Activated CD4-positive, alpha-beta T cell treated with anti-CD3 and anti-CD28 coated beads, Interleukin-10, Interleukin-2, amounts not matched to agents 100 ng/mL and 50 ng/mL, durations not matched to agents 16 hours and 8 hours (primary cell): ENCODE measurements at regions not wholly inside any gene's neighbourhood (a gene's known extent, or its start where the extent isn't known, plus 50 kb on each side); places are given as distances from the start of the nearest gene placed in this dataset.
A peak's percentile ranks its signal among the peaks of the same experiment; 100 is the strongest.

Source experiments
- DNase-seq: peaks from one replicate; pipeline ENCODE4 v3.0.0-alpha.2; 2020

DNA sequence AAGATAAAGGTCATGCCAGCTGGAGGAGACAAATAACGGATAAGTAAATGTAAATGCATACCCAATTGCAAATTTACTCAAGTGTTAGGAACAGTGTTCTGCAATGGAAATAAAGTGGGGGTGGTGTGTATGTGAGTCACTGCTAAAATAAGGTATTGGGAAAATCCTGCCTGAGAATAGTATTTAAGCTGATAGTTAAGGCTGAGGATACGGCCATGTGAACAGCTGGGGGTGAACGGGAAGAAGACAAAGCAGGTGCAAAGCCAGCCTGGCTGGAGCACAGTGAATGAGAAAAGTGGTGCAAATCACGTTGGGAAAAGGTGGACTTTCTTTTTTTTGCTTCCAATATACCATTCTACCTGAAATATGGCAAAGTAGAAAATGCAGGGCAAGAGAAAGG lies 242.4 kb upstream of the SLC10A2 start:
- DNase-seq, result no peak

GRCh38 chr13:103306163-103306562 lies 239.9 kb upstream of the SLC10A2 start:
- DNase-seq, result no peak

GRCh38 chr13:103303078-103303651 lies 236.9 kb upstream of the SLC10A2 start:
- DNase-seq, result no peak

DNA sequence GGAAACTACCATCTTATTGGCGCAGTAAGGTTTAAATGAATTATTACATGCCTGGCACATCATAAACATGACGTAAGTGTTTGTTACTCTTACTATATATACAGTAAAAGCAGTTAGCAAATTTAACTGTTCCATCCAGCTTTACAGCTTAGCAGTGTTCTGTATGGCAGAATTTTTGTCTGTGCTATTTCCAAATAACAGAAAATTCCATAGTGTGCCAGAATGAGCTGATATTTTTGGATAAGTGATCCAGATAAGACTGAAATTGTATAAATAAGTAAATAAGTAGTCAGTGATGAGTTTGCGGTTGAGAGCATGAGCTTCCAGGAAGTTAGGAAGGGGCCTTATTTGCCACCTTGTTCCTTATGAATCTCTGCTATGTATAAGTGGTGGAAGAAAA lies 236.5 kb upstream of the SLC10A2 start:
- DNase-seq, result no peak

DNA sequence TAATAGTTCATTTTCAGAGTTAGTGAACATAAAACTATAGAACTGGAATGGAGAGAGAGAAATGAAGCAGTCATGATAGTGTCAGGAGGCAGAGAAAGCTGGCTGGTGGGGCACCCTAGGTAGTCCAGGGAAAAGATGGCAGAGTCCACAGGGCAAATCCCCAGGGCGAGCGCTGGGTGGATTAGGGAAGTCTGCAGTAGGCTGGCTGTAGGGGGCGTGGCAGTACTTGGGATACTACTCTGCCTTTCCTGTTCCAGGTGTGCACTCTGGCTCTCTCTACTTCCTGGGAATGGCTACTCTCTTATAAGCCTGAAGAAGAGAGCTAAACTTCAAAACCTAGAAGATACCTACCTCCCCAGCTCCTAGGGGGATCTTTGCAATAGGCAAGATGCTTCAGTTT lies 232.9 kb upstream of the SLC10A2 start:
- no peak for DNase-seq

DNA sequence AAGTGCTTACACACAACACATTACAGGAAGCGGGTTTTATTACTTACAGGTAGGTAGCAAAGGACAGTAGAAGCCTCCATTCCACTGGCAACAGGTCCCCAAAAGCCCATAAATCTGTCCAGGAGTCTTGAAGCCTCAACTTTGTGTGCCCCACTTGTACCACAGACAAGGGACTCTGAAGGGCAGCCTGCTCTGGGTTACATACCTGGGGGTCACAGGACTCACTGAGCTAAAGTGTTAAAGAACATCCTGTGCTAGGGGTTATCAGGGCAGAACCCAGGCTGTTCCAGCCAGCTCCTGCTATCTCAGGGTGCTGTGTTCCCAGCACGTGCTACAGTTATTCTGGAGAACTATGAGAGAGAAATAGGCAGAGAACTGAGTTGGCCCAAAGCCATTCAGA lies 230.9 kb upstream of the SLC10A2 start:
- DNase-seq, result no peak

DNA sequence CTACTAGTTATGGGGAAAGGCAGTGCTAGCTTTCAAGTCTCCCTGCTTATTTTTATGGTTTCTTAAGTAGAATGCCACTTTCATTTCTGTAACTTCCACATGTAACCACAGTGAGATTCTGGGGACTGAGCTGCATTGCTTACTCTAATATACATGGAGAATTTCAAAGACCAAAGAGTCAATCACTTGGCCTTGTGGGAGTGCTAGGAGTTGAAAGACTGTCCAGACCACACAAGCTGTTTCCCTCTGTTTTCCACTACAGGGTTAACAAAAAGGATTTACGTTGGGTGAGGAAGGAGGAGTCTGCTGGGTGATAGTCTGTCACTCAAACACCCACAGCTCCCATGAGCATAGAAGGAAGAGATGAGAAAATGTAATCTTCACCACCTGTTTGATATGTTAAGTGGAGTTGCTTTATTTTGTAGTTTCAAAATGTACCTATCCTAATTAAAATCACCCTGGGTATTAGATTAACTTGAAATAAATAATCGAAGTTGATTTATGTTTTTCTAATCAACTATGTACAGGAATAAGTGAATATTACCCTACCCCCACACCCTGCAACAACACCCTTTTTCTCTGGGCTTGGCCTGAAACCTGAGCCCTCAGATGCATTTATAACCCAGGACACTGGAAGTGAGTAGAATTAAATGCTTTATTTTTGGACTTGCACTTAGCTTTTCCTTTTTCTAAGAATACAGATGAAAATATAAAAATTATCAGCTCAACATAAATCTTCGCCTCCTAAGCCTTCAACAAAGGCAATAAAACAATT lies 225.8 kb upstream of the SLC10A2 start:
- no peak for DNase-seq

DNA sequence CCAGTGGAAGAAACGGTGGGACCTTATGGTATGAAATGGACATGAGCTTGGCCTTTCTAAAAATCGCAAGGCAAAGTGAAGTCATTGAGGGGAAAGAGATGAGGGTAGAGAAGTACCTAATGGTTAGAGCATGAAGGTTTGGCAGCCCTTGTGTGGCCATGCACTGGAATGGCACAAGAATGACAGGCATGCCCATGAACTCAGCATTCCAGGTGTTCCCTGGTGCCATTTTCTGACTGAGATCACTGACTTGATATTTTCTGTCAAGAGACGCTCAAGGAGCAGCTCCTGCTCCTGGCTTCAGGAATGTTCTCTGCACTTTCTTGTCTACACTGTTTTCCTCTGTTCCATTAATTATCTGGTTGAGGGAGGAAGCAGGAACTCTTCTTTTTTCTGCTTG lies 225.0 kb upstream of the SLC10A2 start:
- DNase-seq, result no peak

DNA sequence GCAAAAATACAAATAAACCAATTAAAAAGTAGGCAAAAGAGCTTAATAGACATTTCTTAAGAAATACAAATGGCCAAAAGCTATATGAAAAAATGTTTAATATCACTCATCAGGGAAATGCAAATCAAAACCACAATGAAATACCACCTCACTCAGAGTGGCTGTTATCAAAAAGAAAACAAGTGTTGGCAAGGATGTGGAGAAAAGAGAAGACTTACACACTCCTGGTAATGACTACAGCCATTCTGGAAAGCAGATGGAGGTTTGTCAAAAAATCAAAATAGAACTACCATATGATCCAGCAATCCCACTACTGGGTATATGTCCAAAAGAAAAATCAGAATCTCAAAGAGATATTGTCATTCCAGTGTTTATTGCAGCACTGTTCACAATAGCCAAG lies 223.5 kb upstream of the SLC10A2 start:
- DNase-seq, result no peak

DNA sequence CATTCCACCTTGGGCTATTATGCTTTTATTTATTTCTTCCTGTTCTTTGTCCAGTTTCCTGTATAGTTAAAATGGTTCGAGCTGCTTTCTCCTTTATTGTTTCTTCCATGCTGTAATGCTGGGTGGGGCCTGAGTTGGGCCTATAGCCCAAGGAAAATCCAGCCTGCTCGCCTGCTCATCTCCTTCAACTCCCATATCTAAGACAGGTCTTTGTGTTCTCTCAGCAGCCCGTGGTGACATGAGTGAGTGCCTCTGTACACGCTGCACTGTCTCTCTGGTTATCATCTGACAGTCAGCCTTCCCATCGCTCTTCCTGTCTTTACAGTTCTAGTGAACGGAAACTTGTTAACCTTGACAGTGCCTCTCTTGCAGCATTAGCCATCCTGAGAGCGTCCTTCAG lies 221.9 kb upstream of the SLC10A2 start:
- peak; percentile 2 for DNase-seq

DNA sequence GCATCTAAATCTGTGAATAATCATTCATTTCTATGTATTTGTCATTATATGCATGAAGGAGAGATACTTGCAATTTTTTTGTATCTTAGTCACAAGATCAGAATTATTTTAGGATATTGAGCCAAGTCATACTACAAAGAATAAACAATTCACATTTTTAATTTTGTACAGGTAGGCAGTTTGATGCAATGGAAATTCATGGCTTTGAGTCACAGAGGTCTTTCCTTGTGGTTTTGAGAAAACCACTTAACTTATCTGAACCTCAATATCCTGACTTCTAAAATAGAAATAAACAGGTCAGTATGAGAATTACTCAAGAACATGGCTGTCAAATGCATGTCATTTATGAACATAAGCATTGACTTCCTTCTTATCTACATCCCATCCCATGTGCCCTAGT lies 221.4 kb upstream of the SLC10A2 start:
- DNase-seq, result peak; percentile 10

- DNase-seq, result no peak
These were observed 218.2 kb upstream of the SLC10A2 start for GRCh38 chr13:103284466-103284865.

GRCh38 chr13:103283451-103283820 lies 217.2 kb upstream of the SLC10A2 start:
- no peak for DNase-seq

DNA sequence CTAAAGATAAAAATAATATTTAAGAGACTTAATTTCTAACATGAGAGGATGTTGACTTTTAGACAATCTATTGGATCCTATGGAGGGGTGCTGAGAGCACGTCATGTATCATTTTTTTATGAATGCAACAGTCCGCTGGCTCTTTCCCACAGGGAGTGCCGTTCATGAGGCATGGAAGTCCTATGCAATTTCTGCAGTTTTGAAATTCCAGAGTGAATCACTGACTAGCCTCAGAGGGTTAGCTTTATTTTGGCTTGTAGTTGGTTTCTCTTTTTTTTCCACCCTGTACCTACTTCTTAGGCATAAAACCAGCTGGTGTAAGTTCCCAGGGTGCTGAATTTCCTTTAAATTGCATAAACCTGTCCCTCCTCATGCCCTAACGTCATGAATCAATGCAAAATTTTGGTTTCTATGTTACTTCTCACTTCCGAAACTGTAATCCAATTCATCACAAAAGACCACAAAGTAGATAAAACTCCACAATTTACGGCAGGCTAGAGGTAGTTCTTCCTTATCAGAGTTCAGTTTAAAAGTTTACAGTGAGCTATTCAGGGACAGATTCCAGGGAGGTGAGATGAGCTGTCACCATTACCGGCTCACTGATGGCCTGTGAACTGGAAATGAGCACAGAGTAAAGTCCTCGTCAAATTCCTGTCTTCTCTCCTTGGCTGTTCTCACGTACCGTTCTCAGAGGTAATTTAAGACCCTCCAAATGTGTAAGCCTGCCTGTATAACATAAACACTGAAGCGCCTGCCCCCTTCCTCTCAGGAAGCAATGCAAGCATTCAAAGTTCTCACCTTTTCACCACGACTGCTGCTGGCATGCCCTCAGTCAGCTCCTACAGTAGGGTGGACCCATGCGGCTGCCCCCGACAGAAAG lies 216.6 kb upstream of the SLC10A2 start:
- no peak for DNase-seq

DNA sequence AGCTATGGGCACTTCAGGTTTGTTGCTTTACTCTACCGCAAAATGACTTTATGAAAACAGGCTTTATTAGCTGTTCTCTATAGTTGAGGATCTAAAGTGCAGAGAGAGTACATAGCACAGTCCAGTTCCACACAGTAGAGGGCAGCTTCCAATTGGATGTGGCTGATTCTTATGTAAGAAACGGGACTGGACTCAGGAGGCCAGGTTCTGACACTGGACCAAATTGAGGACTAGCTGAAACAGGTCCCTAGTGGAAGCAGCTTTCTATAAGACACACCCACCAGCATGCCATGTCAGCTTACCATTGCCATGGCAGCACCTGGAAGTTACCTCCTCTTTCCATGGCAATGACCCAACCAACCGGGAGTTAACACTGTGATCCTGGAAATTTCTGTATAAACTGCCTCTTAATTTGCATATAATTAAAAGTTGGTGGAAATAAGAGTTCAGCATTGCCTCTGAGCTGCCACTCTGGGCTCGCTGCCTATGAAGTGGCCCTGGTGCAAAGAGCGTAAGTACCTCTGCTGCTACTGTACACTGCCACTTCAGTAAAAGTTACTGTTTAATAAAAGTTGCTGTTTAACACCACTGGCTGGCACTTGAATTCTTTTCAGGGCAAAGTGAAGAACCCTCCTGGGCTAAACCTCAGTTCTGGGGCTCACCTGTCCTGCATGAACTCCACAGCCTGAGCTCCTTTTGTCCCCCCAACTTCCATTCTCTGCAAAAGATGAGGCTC lies 211.9 kb upstream of the SLC10A2 start:
- no peak for DNase-seq

DNA sequence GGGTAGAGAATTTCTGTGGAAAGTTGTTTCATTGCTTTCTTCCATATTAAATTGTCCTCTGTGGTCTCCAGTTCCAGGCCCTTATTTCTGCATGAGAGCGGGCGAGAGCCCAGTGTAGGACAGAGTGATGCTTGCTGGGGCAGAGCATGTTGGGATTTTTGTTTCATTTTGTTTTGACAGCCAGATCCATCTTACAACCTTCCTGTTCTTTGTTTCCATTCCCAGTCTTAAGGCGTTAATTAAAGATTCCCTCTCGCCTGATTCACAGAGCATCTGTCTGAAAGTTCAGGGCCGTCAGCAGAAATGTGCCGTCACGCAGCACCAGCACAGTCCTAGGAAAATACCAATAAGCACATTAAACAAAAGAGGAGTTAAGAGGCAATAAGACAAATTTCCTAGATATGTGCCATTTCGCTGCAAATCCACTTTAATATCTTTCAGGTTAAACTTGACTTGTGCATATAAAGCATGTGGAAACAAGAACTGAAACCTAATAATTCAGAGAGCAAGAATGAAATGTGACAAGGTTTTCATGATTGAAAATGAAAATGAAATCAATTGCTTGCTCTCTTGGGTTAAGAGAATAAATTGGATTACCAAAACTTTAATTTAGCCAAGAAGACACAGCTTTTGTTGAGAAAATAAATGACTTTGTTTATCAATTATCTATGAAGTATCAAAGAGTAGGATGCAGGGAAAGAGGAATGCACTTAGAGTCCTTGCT lies 210.7 kb upstream of the SLC10A2 start:
- peak; percentile 1 for DNase-seq

- no peak for DNase-seq
These were observed 209.5 kb upstream of the SLC10A2 start for GRCh38 chr13:103275722-103276121.

DNA sequence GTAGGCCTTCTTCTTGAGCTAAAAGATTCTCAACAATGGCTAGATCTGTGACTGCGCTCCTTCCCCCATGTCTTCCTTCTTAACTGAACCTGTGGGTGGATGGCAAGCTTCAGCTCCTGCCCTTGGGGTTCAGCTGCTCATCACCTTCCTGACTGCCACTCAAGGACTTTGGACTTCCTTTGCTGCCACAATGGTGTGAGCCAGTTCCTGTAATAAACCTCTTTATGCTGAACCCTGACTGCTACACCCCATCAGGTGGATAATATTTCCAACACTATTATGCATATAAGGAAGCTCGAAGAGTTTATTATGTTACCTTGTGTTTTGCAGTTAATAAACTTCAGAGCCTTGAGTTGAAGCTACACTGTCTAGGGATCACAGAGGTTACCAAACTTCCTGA lies 208.9 kb upstream of the SLC10A2 start:
- DNase-seq, result no peak

GRCh38 chr13:103273825-103274224 lies 207.6 kb upstream of the SLC10A2 start:
- no peak for DNase-seq

DNA sequence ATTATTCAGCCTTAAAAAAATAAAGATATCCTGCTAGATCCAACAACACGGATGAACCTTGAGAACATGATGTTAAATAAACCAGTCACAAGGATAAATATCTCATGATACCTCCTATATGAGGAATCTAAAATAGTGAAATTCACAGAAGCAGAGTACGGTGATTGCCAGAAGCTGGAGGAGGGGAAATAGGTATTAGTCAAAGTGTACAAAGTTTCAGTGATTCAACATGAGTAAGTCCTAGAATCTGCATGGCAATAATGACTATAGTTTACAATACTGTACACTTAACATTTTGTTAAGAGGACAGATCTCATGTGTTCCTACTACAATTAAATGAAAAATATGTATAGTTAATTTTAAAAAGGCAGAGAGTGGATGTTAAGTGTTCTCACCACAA lies 206.6 kb upstream of the SLC10A2 start:
- peak; percentile 6 for DNase-seq

DNA sequence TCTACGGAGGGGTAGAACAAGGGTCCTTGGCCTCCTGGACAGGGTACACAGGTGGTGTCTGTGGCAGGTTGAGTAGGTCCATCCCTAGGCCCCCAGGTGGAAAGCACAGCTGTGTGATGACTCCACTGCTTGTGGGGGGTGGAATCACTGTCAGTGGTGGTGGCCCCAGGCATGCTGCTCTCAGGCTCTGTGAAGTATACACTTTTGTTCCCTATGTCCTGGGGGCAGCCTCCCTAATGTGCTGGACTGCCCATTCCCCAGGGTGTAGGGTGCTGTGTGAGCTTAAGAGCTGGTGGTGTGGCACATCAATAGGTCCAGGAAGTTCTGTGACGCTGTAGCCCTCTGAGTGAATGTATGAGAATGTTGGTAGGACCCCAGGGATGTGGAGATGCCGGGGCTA lies 197.2 kb upstream of the SLC10A2 start:
- no peak for DNase-seq

DNA sequence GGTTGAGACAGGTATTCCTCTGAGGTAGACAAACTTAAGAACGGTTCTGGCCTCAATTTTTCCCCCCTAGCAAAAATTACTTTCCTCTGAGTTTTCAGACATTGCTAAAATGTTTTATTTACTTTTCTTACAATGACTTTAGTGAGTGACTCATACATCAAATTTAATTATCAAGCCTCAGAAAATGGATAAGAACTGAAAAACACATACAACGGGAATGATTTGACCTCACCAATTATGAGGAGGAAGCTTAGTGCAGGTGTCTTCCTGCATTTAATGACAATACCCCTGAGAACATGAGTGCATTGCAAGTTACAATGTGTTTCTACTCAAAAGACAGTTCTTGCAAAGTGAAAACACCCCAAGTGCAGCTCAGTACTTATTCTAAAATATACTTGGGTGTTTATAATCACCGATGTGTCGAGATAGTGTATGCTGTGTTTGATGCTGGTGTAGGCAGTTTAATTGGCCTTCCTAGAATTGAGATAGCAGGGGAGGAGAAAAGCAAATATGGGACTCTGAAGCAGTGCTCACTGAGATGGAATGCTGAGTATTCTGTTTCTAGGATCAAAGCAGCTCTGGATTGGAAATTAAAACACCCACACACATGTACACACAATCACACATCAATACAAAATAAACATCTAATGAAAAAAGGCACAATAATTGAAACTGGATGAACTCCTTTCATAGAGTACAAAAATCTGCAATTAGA lies 189.5 kb upstream of the SLC10A2 start:
- DNase-seq, result no peak
